Panc1 (cell line): ENCODE measurements at regions not wholly inside any gene's neighbourhood (a gene's known extent, or its start where the extent isn't known, plus 50 kb on each side); places are given as distances from the start of the nearest gene placed in this dataset.

Experiments used
- POLR2AphosphoS5 ChIP-seq: IDR thresholded peaks from 2 replicates; pipeline ENCODE4 v1.6.1; 2012; ENCODE audit warnings: mild to moderate bottlenecking, low read depth, low read length, moderate library complexity
- SIN3A ChIP-seq: IDR thresholded peaks from 2 replicates; pipeline ENCODE4 v1.6.1; 2012; ENCODE audit warnings: low read depth, mild to moderate bottlenecking, low read length, moderate library complexity, borderline replicate concordance; ENCODE audit not compliant: insufficient read depth
- TF ChIP-seq, protein P1 (sequence below): fragments of 450-650 bp; IDR thresholded peaks from 2 replicates; pipeline ENCODE4 v1.5.1; 2017; ENCODE audit warnings: mild to moderate bottlenecking
- TF ChIP-seq, protein P2 (sequence below), 2 experiments: IDR thresholded peaks; 2 replicates each; pipeline ENCODE4 v1.6.1; 2011 to 2012; ENCODE audit warnings: low read depth in 2 of 2, control low read depth in 1 of 2, low read length in 1 of 2, mild to moderate bottlenecking in 1 of 2, moderate library complexity in 1 of 2; ENCODE audit not compliant: insufficient read depth in 1 of 2

DNA sequence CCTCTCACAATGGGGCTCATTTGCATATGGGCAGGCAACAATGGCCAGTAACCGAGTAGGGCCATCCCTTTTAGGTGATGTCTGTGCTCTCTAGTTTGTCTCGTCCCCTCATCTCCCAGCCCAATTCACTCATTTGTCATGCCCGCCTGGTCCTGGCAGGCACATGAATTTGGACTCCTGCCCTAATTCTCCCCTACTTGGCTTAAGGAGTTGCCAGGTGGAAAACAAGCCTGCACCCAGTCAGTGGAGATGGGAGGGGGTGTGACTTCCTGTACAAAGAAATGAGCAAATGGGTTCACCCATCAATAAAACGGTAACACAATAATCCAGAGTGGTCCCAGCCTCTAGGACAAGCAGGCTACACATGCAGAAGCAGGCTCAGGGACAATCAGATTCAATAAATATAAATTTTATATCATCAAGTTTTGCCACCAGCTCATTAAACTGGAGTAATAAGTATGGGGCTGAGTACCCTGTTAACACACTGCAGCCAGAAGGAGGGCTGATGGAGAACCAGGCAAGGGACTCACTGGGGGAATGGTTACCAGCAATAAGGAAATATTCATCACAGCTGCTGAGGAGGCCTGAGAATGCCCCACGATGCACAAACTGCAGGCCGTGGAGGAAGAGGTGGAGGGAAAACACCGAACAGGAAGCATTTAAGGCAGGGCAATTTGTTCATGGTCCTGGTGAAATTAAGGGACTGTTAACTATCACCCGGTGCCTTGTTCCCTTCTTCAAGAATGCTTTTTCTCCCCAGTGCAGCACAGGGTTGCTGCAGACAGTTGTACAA lies 84.4 kb upstream of the GPRC5B start:
- TF ChIP-seq, protein P1, sequence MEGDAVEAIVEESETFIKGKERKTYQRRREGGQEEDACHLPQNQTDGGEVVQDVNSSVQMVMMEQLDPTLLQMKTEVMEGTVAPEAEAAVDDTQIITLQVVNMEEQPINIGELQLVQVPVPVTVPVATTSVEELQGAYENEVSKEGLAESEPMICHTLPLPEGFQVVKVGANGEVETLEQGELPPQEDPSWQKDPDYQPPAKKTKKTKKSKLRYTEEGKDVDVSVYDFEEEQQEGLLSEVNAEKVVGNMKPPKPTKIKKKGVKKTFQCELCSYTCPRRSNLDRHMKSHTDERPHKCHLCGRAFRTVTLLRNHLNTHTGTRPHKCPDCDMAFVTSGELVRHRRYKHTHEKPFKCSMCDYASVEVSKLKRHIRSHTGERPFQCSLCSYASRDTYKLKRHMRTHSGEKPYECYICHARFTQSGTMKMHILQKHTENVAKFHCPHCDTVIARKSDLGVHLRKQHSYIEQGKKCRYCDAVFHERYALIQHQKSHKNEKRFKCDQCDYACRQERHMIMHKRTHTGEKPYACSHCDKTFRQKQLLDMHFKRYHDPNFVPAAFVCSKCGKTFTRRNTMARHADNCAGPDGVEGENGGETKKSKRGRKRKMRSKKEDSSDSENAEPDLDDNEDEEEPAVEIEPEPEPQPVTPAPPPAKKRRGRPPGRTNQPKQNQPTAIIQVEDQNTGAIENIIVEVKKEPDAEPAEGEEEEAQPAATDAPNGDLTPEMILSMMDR: no peak
- no peak for TF ChIP-seq SIN3A
- no peak for TF ChIP-seq POLR2AphosphoS5
- TF ChIP-seq, protein P2, sequence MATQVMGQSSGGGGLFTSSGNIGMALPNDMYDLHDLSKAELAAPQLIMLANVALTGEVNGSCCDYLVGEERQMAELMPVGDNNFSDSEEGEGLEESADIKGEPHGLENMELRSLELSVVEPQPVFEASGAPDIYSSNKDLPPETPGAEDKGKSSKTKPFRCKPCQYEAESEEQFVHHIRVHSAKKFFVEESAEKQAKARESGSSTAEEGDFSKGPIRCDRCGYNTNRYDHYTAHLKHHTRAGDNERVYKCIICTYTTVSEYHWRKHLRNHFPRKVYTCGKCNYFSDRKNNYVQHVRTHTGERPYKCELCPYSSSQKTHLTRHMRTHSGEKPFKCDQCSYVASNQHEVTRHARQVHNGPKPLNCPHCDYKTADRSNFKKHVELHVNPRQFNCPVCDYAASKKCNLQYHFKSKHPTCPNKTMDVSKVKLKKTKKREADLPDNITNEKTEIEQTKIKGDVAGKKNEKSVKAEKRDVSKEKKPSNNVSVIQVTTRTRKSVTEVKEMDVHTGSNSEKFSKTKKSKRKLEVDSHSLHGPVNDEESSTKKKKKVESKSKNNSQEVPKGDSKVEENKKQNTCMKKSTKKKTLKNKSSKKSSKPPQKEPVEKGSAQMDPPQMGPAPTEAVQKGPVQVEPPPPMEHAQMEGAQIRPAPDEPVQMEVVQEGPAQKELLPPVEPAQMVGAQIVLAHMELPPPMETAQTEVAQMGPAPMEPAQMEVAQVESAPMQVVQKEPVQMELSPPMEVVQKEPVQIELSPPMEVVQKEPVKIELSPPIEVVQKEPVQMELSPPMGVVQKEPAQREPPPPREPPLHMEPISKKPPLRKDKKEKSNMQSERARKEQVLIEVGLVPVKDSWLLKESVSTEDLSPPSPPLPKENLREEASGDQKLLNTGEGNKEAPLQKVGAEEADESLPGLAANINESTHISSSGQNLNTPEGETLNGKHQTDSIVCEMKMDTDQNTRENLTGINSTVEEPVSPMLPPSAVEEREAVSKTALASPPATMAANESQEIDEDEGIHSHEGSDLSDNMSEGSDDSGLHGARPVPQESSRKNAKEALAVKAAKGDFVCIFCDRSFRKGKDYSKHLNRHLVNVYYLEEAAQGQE (IDR thresholded peaks at IDR 0.05; ENCODE audit: insufficient read depth in 1 of 2, low read depth in 2 of 2, low read length in 1 of 2): no peak
